Esophagus muscularis mucosa (tissue), 4 donors: ENCODE measurements at regions not wholly inside any gene's neighbourhood (a gene's known extent, or its start where the extent isn't known, plus 50 kb on each side); places are given as distances from the start of the nearest gene placed in this dataset.

Experiments
- EP300 ChIP-seq: sonication (generic); formaldehyde crosslinking; IDR thresholded peaks from one replicate; pipeline ENCODE4 v1.6.1; 2017; ENCODE audit warnings: antibody characterized with exemption
- POLR2A ChIP-seq: fragments of 450-650 bp; IDR thresholded peaks from one replicate; pipeline ENCODE4 v1.6.1; 2017; ENCODE audit warnings: antibody characterized with exemption, moderate library complexity, mild to moderate bottlenecking, low read depth
- POLR2AphosphoS5 ChIP-seq, 2 donors: sonication (generic); formaldehyde crosslinking; IDR thresholded peaks; one replicate each; pipeline ENCODE4 v1.6.1; 2017; ENCODE audit warnings: antibody characterized with exemption in 2 of 2
- TF ChIP-seq, protein P1 (sequence below), 3 experiments: fragments of 200-600 bp in 2 of 3; fragments of 450-650 bp in 1 of 3; sonication (generic) in 2 of 3; IDR thresholded peaks; one replicate each; pipeline ENCODE4 v1.5.1; 2017 to 2019; ENCODE audit warnings: antibody characterized with exemption in 3 of 3, mild to moderate bottlenecking in 2 of 3, moderate library complexity in 1 of 3

- TF ChIP-seq POLR2AphosphoS5 (IDR thresholded peaks at IDR 0.05) (no peak), EP300 (no peak), POLR2A (no peak)
- TF ChIP-seq, protein P1, sequence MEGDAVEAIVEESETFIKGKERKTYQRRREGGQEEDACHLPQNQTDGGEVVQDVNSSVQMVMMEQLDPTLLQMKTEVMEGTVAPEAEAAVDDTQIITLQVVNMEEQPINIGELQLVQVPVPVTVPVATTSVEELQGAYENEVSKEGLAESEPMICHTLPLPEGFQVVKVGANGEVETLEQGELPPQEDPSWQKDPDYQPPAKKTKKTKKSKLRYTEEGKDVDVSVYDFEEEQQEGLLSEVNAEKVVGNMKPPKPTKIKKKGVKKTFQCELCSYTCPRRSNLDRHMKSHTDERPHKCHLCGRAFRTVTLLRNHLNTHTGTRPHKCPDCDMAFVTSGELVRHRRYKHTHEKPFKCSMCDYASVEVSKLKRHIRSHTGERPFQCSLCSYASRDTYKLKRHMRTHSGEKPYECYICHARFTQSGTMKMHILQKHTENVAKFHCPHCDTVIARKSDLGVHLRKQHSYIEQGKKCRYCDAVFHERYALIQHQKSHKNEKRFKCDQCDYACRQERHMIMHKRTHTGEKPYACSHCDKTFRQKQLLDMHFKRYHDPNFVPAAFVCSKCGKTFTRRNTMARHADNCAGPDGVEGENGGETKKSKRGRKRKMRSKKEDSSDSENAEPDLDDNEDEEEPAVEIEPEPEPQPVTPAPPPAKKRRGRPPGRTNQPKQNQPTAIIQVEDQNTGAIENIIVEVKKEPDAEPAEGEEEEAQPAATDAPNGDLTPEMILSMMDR (IDR thresholded peaks at IDR 0.05), result no peak
These were observed 94.8 kb upstream of the ANKRD28 start for GRCh38 chr3:15892311-15893227.
